Natural killer cell (primary cell): ENCODE measurements at regions not wholly inside any gene's neighbourhood (a gene's known extent, or its start where the extent isn't known, plus 50 kb on each side); places are given as distances from the start of the nearest gene placed in this dataset.

Source experiments
- ATAC-seq, 3 donors: fragments of 150-1000 bp in 2 of 3; fragments of 200-7000 bp in 1 of 3; cut with Tn5 transposase; 1 replicate in 1 of 3; 2 replicates in 2 of 3; pipeline ENCODE4 v1.10.0; 2021; ENCODE audit warnings: mild to moderate bottlenecking in 2 of 3, moderate library complexity in 2 of 3
- DNase-seq, 2 donors: peaks; one replicate each; pipeline versions ENCODE4 v3.0.0 to v3.0.0-alpha.2; 2013 to 2021; ENCODE audit warnings: mixed read lengths in 1 of 2
- H3K27ac ChIP-seq: one replicate; pipeline ENCODE4 v1.5.1; 2013; ENCODE audit warnings: mild to moderate bottlenecking, low read length
- H3K27me3 ChIP-seq: one replicate; pipeline ENCODE4 v1.6.1; 2013; ENCODE audit warnings: low read length; ENCODE audit not compliant: control insufficient read depth, insufficient read depth
- H3K36me3 ChIP-seq: one replicate; pipeline ENCODE4 v1.6.1; 2013; ENCODE audit warnings: low read length; ENCODE audit not compliant: control insufficient read depth, insufficient read depth
- H3K4me1 ChIP-seq: one replicate; pipeline ENCODE4 v1.6.1; 2013; ENCODE audit warnings: low read length; ENCODE audit not compliant: control insufficient read depth, insufficient read depth
- H3K4me3 ChIP-seq: one replicate; pipeline ENCODE4 v1.5.1; 2013; ENCODE audit warnings: low read length
- H3K9me3 ChIP-seq: one replicate; pipeline ENCODE4 v1.6.1; 2013; ENCODE audit warnings: low read length; ENCODE audit not compliant: control insufficient read depth, insufficient read depth
- H3K27ac Mint-ChIP-seq, 2 donors: one replicate each; pipeline ENCODE4 v1.8.0; 2022; ENCODE audit warnings: mild to moderate bottlenecking in 2 of 2, mixed read lengths in 2 of 2, moderate library complexity in 1 of 2
- H3K27me3 Mint-ChIP-seq, 2 donors: one replicate each; pipeline ENCODE4 v1.8.0; 2022; ENCODE audit warnings: low read depth in 2 of 2, mixed read lengths in 2 of 2
- H3K36me3 Mint-ChIP-seq: one replicate; pipeline ENCODE4 v1.8.0; 2022; ENCODE audit warnings: mixed read lengths
- H3K4me1 Mint-ChIP-seq, 2 donors: one replicate each; pipeline ENCODE4 v1.8.0; 2022; ENCODE audit warnings: mixed read lengths in 2 of 2
- H3K4me3 Mint-ChIP-seq: one replicate; pipeline ENCODE4 v1.8.0; 2022; ENCODE audit warnings: mild to moderate bottlenecking, moderate library complexity, mixed read lengths
- H3K9me3 Mint-ChIP-seq, 2 donors: one replicate each; pipeline ENCODE4 v1.8.0; 2022; ENCODE audit warnings: mixed read lengths in 2 of 2
- WGBS: methylation state at CpG from one replicate; pipeline ENCODE4 v1.1.7; 2013; ENCODE audit warnings: missing lambda C conversion rate; ENCODE audit not compliant: insufficient coverage; 5-methylcytosine and 5-hydroxymethylcytosine counted together
- intact Hi-C: fragments of 100-400 bp; cut with micrococcal nuclease; formaldehyde crosslinking; loops from one replicate; pipeline ENCODE4 v1.14.2; 2022
- TF ChIP-seq, protein P1 (sequence below): fragments of 200-600 bp; IDR thresholded peaks from one replicate; pipeline ENCODE4 v1.8.0; 2022; ENCODE audit warnings: antibody characterized with exemption

GRCh38 chr20:60727425-60727824, 524.6 kb upstream of the CDH4 start:
- no peak for DNase-seq
- no peak overlapping the region for H3K4me3 ChIP-seq
- ATAC-seq, result no peak
- Mint-ChIP-seq H3K36me3 (no peaks in the 10 kb centered on the region), H3K27me3 (peaks cover 11 to 12% of the 10 kb centered on the region in 2 donors), H3K4me3 (no peak overlapping the region), H3K4me1 (no peaks in the 10 kb centered on the region), H3K27ac (no peak overlapping the region), H3K9me3 (peaks cover 0 to 3% of the 10 kb centered on the region in 2 donors)
- TF ChIP-seq, protein P1, sequence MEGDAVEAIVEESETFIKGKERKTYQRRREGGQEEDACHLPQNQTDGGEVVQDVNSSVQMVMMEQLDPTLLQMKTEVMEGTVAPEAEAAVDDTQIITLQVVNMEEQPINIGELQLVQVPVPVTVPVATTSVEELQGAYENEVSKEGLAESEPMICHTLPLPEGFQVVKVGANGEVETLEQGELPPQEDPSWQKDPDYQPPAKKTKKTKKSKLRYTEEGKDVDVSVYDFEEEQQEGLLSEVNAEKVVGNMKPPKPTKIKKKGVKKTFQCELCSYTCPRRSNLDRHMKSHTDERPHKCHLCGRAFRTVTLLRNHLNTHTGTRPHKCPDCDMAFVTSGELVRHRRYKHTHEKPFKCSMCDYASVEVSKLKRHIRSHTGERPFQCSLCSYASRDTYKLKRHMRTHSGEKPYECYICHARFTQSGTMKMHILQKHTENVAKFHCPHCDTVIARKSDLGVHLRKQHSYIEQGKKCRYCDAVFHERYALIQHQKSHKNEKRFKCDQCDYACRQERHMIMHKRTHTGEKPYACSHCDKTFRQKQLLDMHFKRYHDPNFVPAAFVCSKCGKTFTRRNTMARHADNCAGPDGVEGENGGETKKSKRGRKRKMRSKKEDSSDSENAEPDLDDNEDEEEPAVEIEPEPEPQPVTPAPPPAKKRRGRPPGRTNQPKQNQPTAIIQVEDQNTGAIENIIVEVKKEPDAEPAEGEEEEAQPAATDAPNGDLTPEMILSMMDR, result no peak
- intact Hi-C loops, result no loop called here
- no peaks in the 10 kb centered on the region for H3K36me3 ChIP-seq
- no peaks in the 10 kb centered on the region for H3K9me3 ChIP-seq
- no peaks in the 10 kb centered on the region for H3K27me3 ChIP-seq
- H3K4me1 ChIP-seq, result no peaks in the 10 kb centered on the region
- H3K27ac ChIP-seq, result no peak overlapping the region
- WGBS, result 78% methylated on average over 1 of the region's 1 CpG

- intact Hi-C loops, result no loop called here
- no peak for ATAC-seq
- TF ChIP-seq, protein P1, result no peak
These were observed 523.4 kb upstream of the CDH4 start for GRCh38 chr20:60728705-60729104.

DNA sequence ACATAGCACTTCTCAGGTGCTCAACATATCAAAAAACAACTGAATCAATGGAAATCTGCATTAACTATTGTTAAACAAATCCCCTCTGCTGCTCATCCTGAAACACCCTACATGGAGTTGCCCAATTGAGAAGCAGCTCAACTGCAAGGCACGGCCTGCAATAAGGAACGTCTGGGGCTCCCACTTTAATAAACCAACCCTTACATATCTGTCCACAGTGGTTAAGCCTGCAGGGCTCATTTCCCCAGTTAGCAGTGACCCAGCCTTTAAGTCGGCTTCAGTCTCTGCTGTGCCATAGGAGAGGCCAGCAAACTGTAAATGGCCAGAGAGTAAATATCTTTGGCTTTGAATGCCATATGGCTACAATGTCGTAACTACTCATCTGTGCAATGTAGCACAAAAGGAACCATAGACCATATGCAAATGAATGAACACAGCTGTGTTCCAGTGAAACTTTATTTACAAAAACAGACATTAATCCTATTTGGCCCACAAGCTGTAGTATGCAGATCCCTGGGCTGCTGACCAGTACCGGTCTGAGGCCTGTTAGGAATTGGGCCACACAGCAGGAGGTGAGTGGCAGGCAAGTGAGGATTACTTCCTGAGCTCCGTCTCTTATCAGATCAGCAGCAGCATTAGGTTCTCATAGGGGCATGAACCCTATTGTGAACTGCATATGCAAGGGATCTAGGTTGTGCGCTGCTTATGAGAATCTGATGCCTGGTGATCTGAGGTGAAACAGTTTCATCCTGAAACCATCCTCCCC, 522.7 kb upstream of the CDH4 start:
- no peaks in the 10 kb centered on the region for H3K4me1 Mint-ChIP-seq
- TF ChIP-seq, protein P1, result no peak
- WGBS, result 61% methylated on average over 7 of the region's 7 CpGs

More at GRCh38 chr20:60728705-60729104, 523.4 kb upstream of the CDH4 start:
- Mint-ChIP-seq H3K27me3 (peaks cover 11 to 12% of the 10 kb centered on the region in 2 donors), H3K4me1 (no peaks in the 10 kb centered on the region), H3K9me3 (peaks cover 0 to 3% of the 10 kb centered on the region in 2 donors), H3K27ac (no peak overlapping the region), H3K4me3 (no peak overlapping the region), H3K36me3 (no peaks in the 10 kb centered on the region)
- WGBS, result 79% methylated on average over 4 of the region's 4 CpGs
- H3K27me3 ChIP-seq, result no peaks in the 10 kb centered on the region
- DNase-seq, result no peak
- no peak overlapping the region for H3K27ac ChIP-seq
- no peak overlapping the region for H3K4me3 ChIP-seq
- H3K4me1 ChIP-seq, result no peaks in the 10 kb centered on the region
- no peaks in the 10 kb centered on the region for H3K36me3 ChIP-seq
- H3K9me3 ChIP-seq, result no peaks in the 10 kb centered on the region

DNA sequence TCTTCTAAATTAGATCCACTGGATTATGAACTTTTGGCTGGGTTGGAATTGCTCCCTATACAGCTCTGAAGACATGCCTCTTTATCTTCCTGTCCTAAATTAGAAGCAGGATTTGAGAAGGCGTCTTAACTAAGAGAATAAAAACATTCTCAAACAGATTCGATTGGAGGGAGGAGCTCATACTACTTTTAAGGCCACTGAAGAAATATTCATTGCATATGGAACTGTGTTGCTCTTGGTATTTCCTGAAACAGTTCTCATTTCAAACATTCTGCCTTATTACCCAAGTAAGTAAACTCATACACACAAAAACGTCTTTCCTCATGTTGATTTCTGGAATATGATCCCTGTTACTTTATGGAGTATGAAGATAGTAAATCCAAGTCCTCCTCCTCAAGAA, 519.7 kb upstream of the CDH4 start:
- 70% methylated on average over 2 of the region's 3 CpGs for WGBS
- DNase-seq (no peak), ATAC-seq (no peak)
- no peaks in the 10 kb centered on the region for H3K9me3 Mint-ChIP-seq
- H3K36me3 Mint-ChIP-seq, result no peaks in the 10 kb centered on the region
- Histone ChIP-seq H3K27me3 (no peaks in the 10 kb centered on the region), H3K36me3 (no peaks in the 10 kb centered on the region), H3K4me1 (no peaks in the 10 kb centered on the region), H3K4me3 (no peak overlapping the region), H3K9me3 (no peaks in the 10 kb centered on the region), H3K27ac (no peak overlapping the region)
- TF ChIP-seq, protein P1, result no peak
- H3K27ac Mint-ChIP-seq, result no peak overlapping the region
- no peak overlapping the region for H3K4me3 Mint-ChIP-seq
- H3K4me1 Mint-ChIP-seq, result no peaks in the 10 kb centered on the region
- H3K27me3 Mint-ChIP-seq, result peaks cover 7 to 17% of the 10 kb centered on the region in 2 donors
- intact Hi-C loops, result no loop called here

More for the DNA sequence above, 522.7 kb upstream of the CDH4 start:
- H3K9me3 ChIP-seq, result no peaks in the 10 kb centered on the region
- no peaks in the 10 kb centered on the region for H3K27me3 ChIP-seq
- Mint-ChIP-seq H3K9me3 (peaks cover 0 to 3% of the 10 kb centered on the region in 2 donors), H3K36me3 (no peaks in the 10 kb centered on the region), H3K4me3 (no peak overlapping the region), H3K27ac (no peak overlapping the region), H3K27me3 (peaks cover 11 to 12% of the 10 kb centered on the region in 2 donors)
- H3K27ac ChIP-seq, result no peak overlapping the region
- no peaks in the 10 kb centered on the region for H3K4me1 ChIP-seq
- no peak for ATAC-seq
- DNase-seq, result no peak
- no peak overlapping the region for H3K4me3 ChIP-seq
- no peaks in the 10 kb centered on the region for H3K36me3 ChIP-seq
- intact Hi-C loops, result no loop called here
